C4-2B (cell line): ENCODE measurements at regions not wholly inside any gene's neighbourhood (a gene's known extent, or its start where the extent isn't known, plus 50 kb on each side); places are given as distances from the start of the nearest gene placed in this dataset.

Experiments
- H3K27ac ChIP-seq: fragments of 450-650 bp; 2 replicates; pipeline ENCODE4 v1.5.1; 2017
- CTCF ChIP-seq: fragments of 450-650 bp; conservative IDR thresholded peaks from 2 replicates; pipeline ENCODE4 v1.5.1; 2017; ENCODE audit warnings: mild to moderate bottlenecking
- ZFX ChIP-seq: fragments of 450-650 bp; IDR thresholded peaks from 2 replicates; pipeline ENCODE4 v1.6.1; 2017

DNA sequence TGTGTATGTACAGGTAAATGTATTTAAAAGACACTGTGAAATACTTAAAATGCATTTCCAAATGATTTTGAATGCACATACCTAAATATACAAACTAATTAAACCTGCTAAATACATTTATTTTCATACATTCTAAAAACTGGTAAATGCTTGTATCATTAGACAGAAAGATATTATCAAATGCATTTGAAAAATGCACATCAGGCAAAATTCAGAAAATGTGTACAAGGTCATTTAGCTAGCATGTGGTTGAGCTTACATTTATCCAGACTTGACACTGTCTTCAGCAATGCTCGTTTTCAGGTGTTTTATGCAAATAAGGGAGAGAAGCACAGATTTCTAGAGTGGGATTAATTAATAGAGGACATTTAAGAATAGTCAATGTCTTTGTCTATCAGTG, 374.2 kb downstream of the SUCLG1 start:
- H3K27ac ChIP-seq: no peak overlapping the region
- TF ChIP-seq CTCF (no peak), ZFX (no peak)

- H3K27ac ChIP-seq: no peak overlapping the region
- TF ChIP-seq CTCF: no peak
- TF ChIP-seq ZFX: no peak
Observed at GRCh38 chr2:84083984-84084383, 375.1 kb downstream of the SUCLG1 start.

- TF ChIP-seq ZFX (no peak), CTCF (no peak)
- no peak overlapping the region for H3K27ac ChIP-seq
Observed at GRCh38 chr2:84078471-84078870, 380.6 kb downstream of the SUCLG1 start.

- peak; percentile 74 for TF ChIP-seq CTCF
- no peak for TF ChIP-seq ZFX
Observed at GRCh38 chr2:84077496-84077895, 381.6 kb downstream of the SUCLG1 start.

GRCh38 chr2:84071050-84071449, 388.0 kb downstream of the SUCLG1 start:
- TF ChIP-seq CTCF (no peak), ZFX (no peak)

More at GRCh38 chr2:84077496-84077895, 381.6 kb downstream of the SUCLG1 start:
- no peak overlapping the region for H3K27ac ChIP-seq

GRCh38 chr2:84065857-84066256, 393.2 kb downstream of the SUCLG1 start:
- no peak for TF ChIP-seq ZFX
- TF ChIP-seq CTCF: no peak

More at GRCh38 chr2:84071050-84071449, 388.0 kb downstream of the SUCLG1 start:
- no peak overlapping the region for H3K27ac ChIP-seq

GRCh38 chr2:84057917-84058560, 401.0 kb downstream of the SUCLG1 start:
- H3K27ac ChIP-seq: no peak overlapping the region
- TF ChIP-seq CTCF (no peak), ZFX (no peak)

More at GRCh38 chr2:84065857-84066256, 393.2 kb downstream of the SUCLG1 start:
- H3K27ac ChIP-seq: no peak overlapping the region
